Keratinocyte (primary cell): ENCODE measurements at regions not wholly inside any gene's neighbourhood (a gene's known extent, or its start where the extent isn't known, plus 50 kb on each side); places are given as distances from the start of the nearest gene placed in this dataset.

Experiments used
- DNase-seq: peaks from one replicate; pipeline ENCODE4 v3.0.0-alpha.2; 2011; ENCODE audit warnings: low read depth, missing footprints, low spot score
- FAIRE-seq: peaks from 2 replicates; lab custom pipeline; 2011; peaks lifted over from hg19 to GRCh38; lab: Jason Lieb, UNC
- H2AFZ ChIP-seq: 2 replicates; pipeline ENCODE4 v1.6.0; 2012; ENCODE audit warnings: low read length, control low read depth, inconsistent platforms; ENCODE audit not compliant: control insufficient read depth
- H3K27ac ChIP-seq: 2 replicates; pipeline ENCODE4 v1.5.1; 2011; ENCODE audit warnings: low read length; ENCODE audit not compliant: control insufficient read depth, insufficient read depth
- H3K27me3 ChIP-seq: 3 replicates; pipeline ENCODE4 v1.6.0; 2011; ENCODE audit warnings: low read length; ENCODE audit not compliant: control insufficient read depth, insufficient read depth; ENCODE audit errors: extremely low read depth
- H3K36me3 ChIP-seq, 2 experiments: 2 replicates in 1 of 2; 3 replicates in 1 of 2; pipeline ENCODE4 v1.5.1; 2011; ENCODE audit warnings: low read length in 2 of 2, mild to moderate bottlenecking in 1 of 2; ENCODE audit not compliant: control insufficient read depth in 2 of 2, insufficient read depth in 2 of 2; ENCODE audit errors: extremely low read depth in 1 of 2
- H3K4me1 ChIP-seq: 3 replicates; pipeline ENCODE4 v1.5.1; 2011; ENCODE audit warnings: low read length; ENCODE audit not compliant: control insufficient read depth, insufficient read depth; ENCODE audit errors: extremely low read depth
- H3K4me2 ChIP-seq: 3 replicates; pipeline ENCODE4 v1.6.0; 2011; ENCODE audit warnings: low read depth, low read length; ENCODE audit not compliant: control insufficient read depth, insufficient read depth; ENCODE audit errors: extremely low read depth
- H3K4me3 ChIP-seq, 3 experiments: fragments of 200-600 bp in 1 of 3; sonication (generic) in 1 of 3; 2 replicates in 2 of 3; 3 replicates in 1 of 3; pipeline ENCODE4 v1.5.1; 2011 to 2016; ENCODE audit warnings: low read length in 3 of 3, mild to moderate bottlenecking in 3 of 3, control low read depth in 2 of 3, inconsistent platforms in 1 of 3, low read depth in 1 of 3, mixed read lengths in 1 of 3, mixed run types in 1 of 3, moderate library complexity in 1 of 3; ENCODE audit not compliant: control insufficient read depth in 2 of 3, insufficient read depth in 2 of 3; ENCODE audit errors: extremely low read depth in 1 of 3
- H3K79me2 ChIP-seq: 2 replicates; pipeline ENCODE4 v1.6.0; 2012; ENCODE audit warnings: low read length; ENCODE audit not compliant: control insufficient read depth, insufficient read depth
- H3K9ac ChIP-seq: 3 replicates; pipeline ENCODE4 v1.6.0; 2011; ENCODE audit warnings: low read length; ENCODE audit not compliant: control insufficient read depth, insufficient read depth; ENCODE audit errors: extremely low read depth
- H3K9me1 ChIP-seq: 3 replicates; pipeline ENCODE4 v1.6.0; 2011; ENCODE audit warnings: low read length; ENCODE audit not compliant: control insufficient read depth, insufficient read depth; ENCODE audit errors: extremely low read depth
- H3K9me3 ChIP-seq: 2 replicates; pipeline ENCODE4 v1.5.1; 2012; ENCODE audit warnings: low read depth, low read length; ENCODE audit not compliant: control insufficient read depth
- H4K20me1 ChIP-seq: 3 replicates; pipeline ENCODE4 v1.6.0; 2011; ENCODE audit warnings: low read length; ENCODE audit not compliant: control insufficient read depth, insufficient read depth; ENCODE audit errors: extremely low read depth
- CTCF ChIP-seq, 3 experiments: IDR thresholded peaks in 1 of 3; conservative IDR thresholded peaks in 1 of 3; optimal IDR thresholded peaks in 1 of 3; 2 replicates in 2 of 3; 3 replicates in 1 of 3; pipeline versions ENCODE3 to v1.5.1; 2011; ENCODE audit warnings: low read length in 3 of 3, mild to moderate bottlenecking in 3 of 3, moderate library complexity in 2 of 3, control low read depth in 1 of 3, inconsistent platforms in 1 of 3; ENCODE audit not compliant: insufficient read depth in 2 of 3; ENCODE audit errors: extremely low read depth in 1 of 3
- EZH2 ChIP-seq: IDR thresholded peaks from one replicate; pipeline ENCODE4 v1.6.1; 2012; ENCODE audit warnings: inconsistent platforms, mild to moderate bottlenecking, low read length, moderate library complexity
- dilution Hi-C: fragments of 300-500 bp; cut with MboI; formaldehyde crosslinking; loops from one replicate; pipeline ENCODE4 v1.7.0; 2020; ENCODE audit warnings: low sequenced_read_pairs; ENCODE audit not compliant: extremely low pct_ligation_motif_present

- Histone ChIP-seq H3K4me2 (no peak overlapping the region), H2AFZ (no peak overlapping the region), H3K27me3 (no peaks in the 10 kb centered on the region), H3K79me2 (no peaks in the 10 kb centered on the region), H3K9me3 (peaks cover 11% of the 10 kb centered on the region), H3K9ac (no peak overlapping the region), H3K27ac (no peak overlapping the region), H3K4me1 (no peaks in the 10 kb centered on the region), H3K36me3 (no peaks in the 10 kb centered on the region), H3K4me3 (no peak overlapping the region), H4K20me1 (no peaks in the 10 kb centered on the region), H3K9me1 (no peaks in the 10 kb centered on the region)
- FAIRE-seq (no peak), DNase-seq (no peak)
- dilution Hi-C loops = no loop called here
- TF ChIP-seq EZH2 (no peak), CTCF (optimal IDR thresholded peaks at IDR 0.05 in 1 of 3, IDR thresholded peaks at IDR 0.05 in 1 of 3, conservative IDR thresholded peaks at IDR 0.05 in 1 of 3; ENCODE audit: extremely low read depth in 1 of 3, insufficient read depth in 2 of 3, low read length in 3 of 3) (no peak)
Measured at GRCh38 chr22:47398921-47399790, 636.7 kb downstream of the TBC1D22A start.

GRCh38 chr22:47398491-47398890 lies 636.0 kb downstream of the TBC1D22A start:
- Histone ChIP-seq H3K9me3 (peaks cover 11% of the 10 kb centered on the region), H2AFZ (no peak overlapping the region), H3K36me3 (no peaks in the 10 kb centered on the region), H3K9ac (no peak overlapping the region), H3K27me3 (no peaks in the 10 kb centered on the region), H3K4me2 (no peak overlapping the region), H3K79me2 (no peaks in the 10 kb centered on the region), H3K4me3 (no peak overlapping the region), H3K27ac (no peak overlapping the region), H4K20me1 (no peaks in the 10 kb centered on the region), H3K9me1 (no peaks in the 10 kb centered on the region), H3K4me1 (no peaks in the 10 kb centered on the region)
- no peak for FAIRE-seq
- TF ChIP-seq EZH2 (no peak), CTCF (optimal IDR thresholded peaks at IDR 0.05 in 1 of 3, IDR thresholded peaks at IDR 0.05 in 1 of 3, conservative IDR thresholded peaks at IDR 0.05 in 1 of 3; ENCODE audit: extremely low read depth in 1 of 3, insufficient read depth in 2 of 3, low read length in 3 of 3) (no peak)
- DNase-seq = no peak
- dilution Hi-C loops = no loop called here
